VCaP (cell line): ENCODE measurements at regions not wholly inside any gene's neighbourhood (a gene's known extent, or its start where the extent isn't known, plus 50 kb on each side); places are given as distances from the start of the nearest gene placed in this dataset.

Source experiments
- H3K27ac ChIP-seq: fragments of 450-650 bp; 2 replicates; pipeline ENCODE4 v1.5.1; 2017
- CTCF ChIP-seq: fragments of 450-650 bp; conservative IDR thresholded peaks from 2 replicates; pipeline ENCODE4 v1.5.1; 2017; ENCODE audit warnings: mild to moderate bottlenecking, moderate library complexity

- no peak for TF ChIP-seq CTCF
- H3K27ac ChIP-seq = no peak overlapping the region
Observed at GRCh38 chr1:76799700-76800099, 67.6 kb upstream of the ST6GALNAC5 start.

DNA sequence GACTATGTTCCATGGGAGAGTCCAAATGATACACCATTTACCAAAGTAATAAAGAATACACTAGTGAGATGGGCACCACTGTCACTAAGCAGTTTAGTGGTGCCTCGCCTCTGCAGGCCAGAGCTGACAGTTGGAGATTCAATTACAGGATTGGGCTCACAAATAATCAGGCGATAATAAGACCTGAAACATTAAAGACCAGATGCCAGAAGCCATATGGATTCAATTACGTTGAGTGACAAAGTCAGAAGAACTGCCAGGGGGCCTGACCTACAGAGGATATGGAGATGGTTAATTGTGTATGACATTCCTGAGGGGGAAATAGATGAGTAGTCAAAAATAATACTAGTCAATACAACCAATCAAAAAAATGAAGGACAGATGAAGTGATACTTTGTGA lies 65.2 kb upstream of the ST6GALNAC5 start:
- no peak overlapping the region for H3K27ac ChIP-seq
- no peak for TF ChIP-seq CTCF

DNA sequence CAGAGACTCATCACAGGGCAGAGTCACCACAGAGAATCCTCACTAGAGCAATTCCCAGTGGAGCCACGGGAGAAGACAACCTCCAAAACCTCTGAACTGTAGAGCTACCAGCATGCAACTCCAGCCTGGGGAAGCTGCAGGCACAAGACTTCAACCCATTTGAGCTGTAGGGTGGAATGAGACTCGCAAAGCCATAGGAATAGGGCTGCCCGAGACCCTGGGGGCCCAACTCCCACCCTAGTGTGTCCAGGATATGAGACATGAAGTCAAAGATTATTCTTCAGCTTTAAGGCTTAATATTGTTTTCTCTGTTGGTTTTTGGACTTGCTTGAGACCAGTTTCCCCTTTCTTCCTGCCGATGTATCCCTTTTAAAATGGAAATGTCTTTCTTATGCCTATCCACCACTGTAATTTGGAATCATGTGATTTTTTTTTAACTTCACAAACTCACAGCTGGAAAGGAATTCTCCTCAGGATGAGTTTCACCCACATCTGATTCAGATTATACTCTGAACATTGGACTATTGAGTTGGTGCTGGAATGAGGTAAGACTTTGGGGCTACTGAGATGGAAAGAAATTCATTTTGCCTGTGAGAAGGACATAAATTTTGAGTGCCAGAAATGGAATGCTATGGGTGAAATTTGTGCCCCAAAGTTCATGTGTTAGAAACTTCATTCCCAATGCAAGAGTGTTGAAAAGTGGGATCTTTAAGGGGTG lies 59.6 kb upstream of the ST6GALNAC5 start:
- no peak overlapping the region; the same call in 1 of the 2 replicates for H3K27ac ChIP-seq
- no peak for TF ChIP-seq CTCF
